ENCODE measurements at regions not wholly inside any gene's neighbourhood (a gene's known extent, or its start where the extent isn't known, plus 50 kb on each side); places are given as distances from the start of the nearest gene placed in this dataset.

GRCh38 chr2:2754940-2755339 is 423.9 kb upstream of the MYT1L start:
- CTCF ChIA-PET (ENCODE audit: low intra/inter-chr PET ratio), result no interaction called here
- in situ Hi-C loops (cut with MboI), result no loop called here
- Histone ChIP-seq H3K9ac (ENCODE audit: insufficient read depth in 1 of 2, low read depth in 2 of 2, low read length in 2 of 2) (no peak overlapping the region), H3K79me2 (ENCODE audit: control insufficient read depth, insufficient read depth, low read length) (no peaks in the 10 kb centered on the region), H3K4me3 (no peak overlapping the region), H3K4me1 (replicated peaks in 1 of 2; ENCODE audit: control insufficient read depth in 2 of 2, insufficient read depth in 2 of 2, low read length in 2 of 2) (peaks cover 0 to 6% of the 10 kb centered on the region in 2 experiments; a peak in 1 of 5 replicates), H3K27ac (ENCODE audit: extremely low read depth, low read depth, low read length) (no peak overlapping the region), H3K27me3 (ENCODE audit: control insufficient read depth in 2 of 2, insufficient read depth in 2 of 2, low read length in 2 of 2) (no peaks in the 10 kb centered on the region; a peak in 1 of 5 replicates), H4K20me1 (replicated peaks; ENCODE audit: control insufficient read depth, insufficient read depth, low read length) (no peaks in the 10 kb centered on the region), H3K4me2 (ENCODE audit: insufficient read depth, low read length) (no peak overlapping the region), H3K36me3 (ENCODE audit: control insufficient read depth, insufficient read depth, low read length) (no peaks in the 10 kb centered on the region), H3K9me3 (replicated peaks; ENCODE audit: control insufficient read depth, insufficient read depth, low read depth, low read length) (no peaks in the 10 kb centered on the region), H3K9me1 (ENCODE audit: control insufficient read depth, insufficient read depth, low read length) (no peaks in the 10 kb centered on the region), H2AFZ (ENCODE audit: low read depth, low read length) (no peak overlapping the region)
- FAIRE-seq, result no peak
- no TSS peak for BruUV-seq (replicated peaks)
- no peak for DNase-seq (ENCODE audit: extremely low read depth in 1 of 4, low spot score in 3 of 4)
- POLR2A ChIA-PET, result no interaction called here
- WGBS (ENCODE audit: insufficient coverage, low coverage, missing lambda C conversion rate), result 0% methylated on average over 5 of the region's 5 CpGs
- no peak for ATAC-seq
- intact Hi-C loops (cut with micrococcal nuclease), result no loop called here
- no peak for TF ChIP-seq HLTF (IDR thresholded peaks at IDR 0.05)
- TF ChIP-seq ZNF239 (CRISPR knock-in tag; IDR thresholded peaks at IDR 0.05), result no peak
- TF ChIP-seq E4F1 (CRISPR knock-in tag; IDR thresholded peaks at IDR 0.05; ENCODE audit: borderline replicate concordance), result no peak
- TF ChIP-seq NFATC3 (IDR thresholded peaks at IDR 0.05), result no peak
- TF ChIP-seq ZNF146 (CRISPR knock-in tag; IDR thresholded peaks at IDR 0.05; ENCODE audit: unreplicated experiment), result no peak

Measured in K562 (cell line).